Endothelial cell (in vitro differentiated cells): ENCODE measurements at regions not wholly inside any gene's neighbourhood (a gene's known extent, or its start where the extent isn't known, plus 50 kb on each side); places are given as distances from the start of the nearest gene placed in this dataset.

Source experiments
- DNase-seq: peaks from one replicate; pipeline ENCODE4 v3.0.0; 2021; ENCODE audit warnings: low spot score
- H3K27ac Mint-ChIP-seq: one replicate; pipeline ENCODE4 v1.8.0; 2021; ENCODE audit warnings: mixed read lengths, inconsistent platforms; ENCODE audit not compliant: unreplicated experiment
- H3K27me3 Mint-ChIP-seq: one replicate; pipeline ENCODE4 v1.8.0; 2021; ENCODE audit warnings: mild to moderate bottlenecking, moderate library complexity, mixed read lengths, inconsistent platforms; ENCODE audit not compliant: unreplicated experiment
- H3K36me3 Mint-ChIP-seq: one replicate; pipeline ENCODE4 v1.8.0; 2021; ENCODE audit warnings: mild to moderate bottlenecking, low read depth, mixed read lengths, inconsistent platforms; ENCODE audit not compliant: unreplicated experiment
- H3K4me1 Mint-ChIP-seq: one replicate; pipeline ENCODE4 v1.8.0; 2021; ENCODE audit warnings: mild to moderate bottlenecking, mixed read lengths, inconsistent platforms; ENCODE audit not compliant: unreplicated experiment
- H3K4me3 Mint-ChIP-seq: one replicate; pipeline ENCODE4 v1.8.0; 2021; ENCODE audit warnings: mild to moderate bottlenecking, mixed read lengths, inconsistent platforms; ENCODE audit not compliant: unreplicated experiment
- H3K9me3 Mint-ChIP-seq: one replicate; pipeline ENCODE4 v1.8.0; 2021; ENCODE audit warnings: mixed read lengths, inconsistent platforms; ENCODE audit not compliant: unreplicated experiment
- CTCF ChIP-seq: fragments of 200-600 bp; sonication (generic); IDR thresholded peaks from one replicate; pipeline ENCODE4 v1.5.0; 2021; ENCODE audit warnings: antibody characterized with exemption; ENCODE audit not compliant: unreplicated experiment

- Mint-ChIP-seq H3K36me3 (no peaks in the 10 kb centered on the region), H3K4me3 (no peak overlapping the region), H3K27me3 (no peaks in the 10 kb centered on the region), H3K9me3 (no peaks in the 10 kb centered on the region), H3K27ac (no peak overlapping the region), H3K4me1 (no peaks in the 10 kb centered on the region)
- no peak for DNase-seq
- TF ChIP-seq CTCF = no peak
Observed at GRCh38 chr4:120524237-120524636, 398.3 kb downstream of the PRDM5 start.

GRCh38 chr4:120520761-120521160, 401.8 kb downstream of the PRDM5 start:
- H3K9me3 Mint-ChIP-seq = no peaks in the 10 kb centered on the region
- H3K27ac Mint-ChIP-seq = no peak overlapping the region
- no peaks in the 10 kb centered on the region for H3K4me1 Mint-ChIP-seq
- no peak for DNase-seq
- no peak overlapping the region for H3K4me3 Mint-ChIP-seq
- no peaks in the 10 kb centered on the region for H3K27me3 Mint-ChIP-seq
- H3K36me3 Mint-ChIP-seq = no peaks in the 10 kb centered on the region
- no peak for TF ChIP-seq CTCF

GRCh38 chr4:120517966-120518365, 404.6 kb downstream of the PRDM5 start:
- TF ChIP-seq CTCF = no peak
- Mint-ChIP-seq H3K27me3 (no peaks in the 10 kb centered on the region), H3K9me3 (no peaks in the 10 kb centered on the region), H3K27ac (no peak overlapping the region), H3K4me3 (no peak overlapping the region), H3K36me3 (no peaks in the 10 kb centered on the region), H3K4me1 (no peaks in the 10 kb centered on the region)
- DNase-seq = no peak

GRCh38 chr4:120509719-120510118, 412.8 kb downstream of the PRDM5 start:
- TF ChIP-seq CTCF = no peak
- Mint-ChIP-seq H3K27me3 (no peaks in the 10 kb centered on the region), H3K27ac (no peak overlapping the region), H3K4me3 (no peak overlapping the region), H3K4me1 (no peaks in the 10 kb centered on the region), H3K9me3 (no peaks in the 10 kb centered on the region), H3K36me3 (no peaks in the 10 kb centered on the region)
- no peak for DNase-seq

GRCh38 chr4:120509222-120509621, 413.3 kb downstream of the PRDM5 start:
- TF ChIP-seq CTCF = no peak
- Mint-ChIP-seq H3K9me3 (no peaks in the 10 kb centered on the region), H3K27ac (no peak overlapping the region), H3K27me3 (no peaks in the 10 kb centered on the region), H3K36me3 (no peaks in the 10 kb centered on the region), H3K4me3 (no peak overlapping the region), H3K4me1 (no peaks in the 10 kb centered on the region)
- DNase-seq = no peak
